HT1080 (cell line): ENCODE measurements at regions not wholly inside any gene's neighbourhood (a gene's known extent, or its start where the extent isn't known, plus 50 kb on each side); places are given as distances from the start of the nearest gene placed in this dataset.

Experiments
- DNase-seq: peaks from one replicate; pipeline ENCODE4 v3.0.0-alpha.2; 2015; ENCODE audit warnings: low read depth

GRCh38 chr5:4182144-4182543, 586.5 kb downstream of the IRX1 start:
- DNase-seq = no peak

- DNase-seq = no peak
Measured at GRCh38 chr5:4185127-4185526, 589.5 kb downstream of the IRX1 start.

GRCh38 chr5:4188704-4189103, 593.1 kb downstream of the IRX1 start:
- no peak for DNase-seq

GRCh38 chr5:4189317-4189716, 593.7 kb downstream of the IRX1 start:
- no peak for DNase-seq

DNA sequence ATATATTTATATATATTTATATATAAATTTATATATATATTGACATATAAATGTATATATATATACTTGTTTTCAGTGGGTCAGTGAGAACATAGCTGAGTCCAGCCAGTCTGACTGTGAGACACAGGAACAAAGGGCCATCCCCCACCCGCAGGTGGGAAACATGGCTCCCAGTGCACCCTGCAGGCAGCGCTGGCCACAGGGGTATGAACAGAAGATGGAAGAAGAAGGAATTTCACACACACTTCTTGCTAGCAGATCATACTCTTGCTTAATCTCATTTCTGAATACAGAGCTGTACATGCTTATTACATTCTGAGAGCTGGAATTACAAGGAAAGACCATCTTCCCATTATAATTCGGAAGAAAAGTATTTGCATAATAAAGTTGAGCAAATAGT, 595.4 kb downstream of the IRX1 start:
- DNase-seq = no peak

DNA sequence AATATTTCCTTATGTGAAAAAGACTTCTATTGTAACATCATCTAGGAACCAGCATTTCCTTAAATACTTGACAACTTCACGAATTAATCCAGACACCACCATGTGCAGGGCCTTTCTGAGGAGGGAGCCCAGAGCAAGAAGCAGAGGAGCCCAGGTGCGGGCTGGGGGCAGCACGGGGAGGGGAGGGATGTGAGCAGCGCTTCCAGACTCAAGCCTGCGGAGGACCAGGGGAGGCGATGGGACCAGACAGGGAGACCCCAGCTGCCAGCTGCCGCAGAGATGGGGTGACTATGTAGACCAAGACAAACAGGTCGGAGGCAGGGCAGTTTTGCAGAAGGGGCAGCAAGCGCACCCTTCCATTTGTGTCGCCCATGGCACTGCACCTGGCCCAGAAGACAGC, 596.1 kb downstream of the IRX1 start:
- DNase-seq = no peak

DNA sequence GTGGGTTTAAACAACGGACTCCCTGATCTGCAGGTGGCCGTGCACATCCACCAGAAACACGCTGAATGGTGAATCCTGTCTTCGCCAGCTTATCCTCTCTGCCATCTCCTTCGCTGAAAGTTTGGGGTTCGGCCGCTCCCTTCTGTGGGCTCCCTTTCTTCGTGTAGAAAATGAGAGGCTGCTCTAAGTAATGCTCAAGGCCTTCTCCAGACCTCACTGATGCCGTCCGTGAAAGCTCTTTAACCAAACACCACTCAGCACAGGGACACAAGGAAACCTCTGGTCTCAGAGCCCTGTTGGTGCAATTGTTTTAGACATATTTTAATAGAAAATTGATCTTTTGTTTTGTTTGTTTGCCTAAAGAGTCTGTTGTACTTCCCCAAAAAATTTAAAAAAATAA, 596.5 kb downstream of the IRX1 start:
- DNase-seq = no peak

GRCh38 chr5:4196744-4197143, 601.1 kb downstream of the IRX1 start:
- DNase-seq = no peak

- DNase-seq = no peak
Measured at GRCh38 chr5:4197151-4197550, 601.5 kb downstream of the IRX1 start.

GRCh38 chr5:4198461-4198860, 602.8 kb downstream of the IRX1 start:
- DNase-seq = no peak

GRCh38 chr5:4199049-4199841, 603.6 kb downstream of the IRX1 start:
- no peak for DNase-seq

- DNase-seq = no peak
Measured at GRCh38 chr5:4203146-4203545, 607.5 kb downstream of the IRX1 start.

DNA sequence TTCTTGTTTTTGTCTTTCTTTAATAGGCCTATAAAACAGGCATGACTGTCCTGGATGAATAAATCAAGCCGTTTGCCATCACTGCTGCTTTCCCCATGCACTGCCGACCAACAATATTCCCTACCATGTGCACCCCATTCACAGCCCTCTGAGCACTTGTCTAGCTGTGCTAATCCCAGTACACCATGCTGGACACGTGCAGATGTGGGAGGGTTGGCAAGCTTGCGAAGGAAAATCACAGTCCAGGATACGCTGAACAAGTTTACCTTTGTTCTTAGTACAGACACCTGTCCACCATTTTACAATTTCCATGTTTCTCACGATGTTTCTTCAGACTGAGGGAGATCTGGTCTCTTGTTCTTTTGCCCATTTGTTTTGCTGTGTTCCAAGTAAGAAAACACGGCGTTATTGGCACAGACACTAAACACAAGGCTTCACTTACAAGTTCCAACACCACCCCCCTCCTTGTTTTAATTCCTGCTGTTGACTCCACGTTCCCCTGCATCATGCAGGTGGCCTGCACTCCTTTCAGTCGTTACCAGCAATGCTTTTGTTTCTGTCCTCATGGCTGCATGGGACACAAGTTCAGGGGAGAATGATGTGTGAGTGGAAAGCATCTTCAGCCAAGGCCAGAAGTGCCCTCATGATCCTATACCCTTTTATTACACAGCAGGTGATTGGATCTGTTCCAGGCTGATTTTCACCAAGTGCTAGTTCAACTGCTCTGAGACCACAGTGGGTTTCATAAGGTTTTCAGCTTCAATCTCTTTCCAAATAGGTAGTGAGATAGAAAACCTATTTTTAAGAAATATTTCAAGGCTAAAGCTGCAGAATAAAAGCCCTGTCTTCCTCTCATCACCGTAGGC, 608.9 kb downstream of the IRX1 start:
- DNase-seq = no peak

DNA sequence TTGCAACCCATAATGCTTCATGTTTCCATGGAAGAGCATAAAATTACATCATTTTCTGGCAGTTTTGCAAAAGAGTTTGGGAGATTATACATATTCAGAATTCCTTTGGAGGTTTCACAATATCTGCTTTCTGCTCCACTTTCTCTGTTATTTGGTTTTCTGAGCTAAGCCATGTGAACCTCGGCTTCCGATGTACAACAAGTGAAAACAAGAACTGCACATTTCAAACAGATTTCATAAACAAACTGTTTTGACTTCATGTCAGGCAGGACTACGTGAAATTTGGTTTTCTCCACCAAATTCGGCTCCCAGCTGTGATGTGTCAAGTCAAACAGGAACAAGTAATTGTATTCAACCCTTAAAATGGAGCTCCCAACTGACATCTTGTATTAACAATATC, 609.8 kb downstream of the IRX1 start:
- DNase-seq = no peak

DNA sequence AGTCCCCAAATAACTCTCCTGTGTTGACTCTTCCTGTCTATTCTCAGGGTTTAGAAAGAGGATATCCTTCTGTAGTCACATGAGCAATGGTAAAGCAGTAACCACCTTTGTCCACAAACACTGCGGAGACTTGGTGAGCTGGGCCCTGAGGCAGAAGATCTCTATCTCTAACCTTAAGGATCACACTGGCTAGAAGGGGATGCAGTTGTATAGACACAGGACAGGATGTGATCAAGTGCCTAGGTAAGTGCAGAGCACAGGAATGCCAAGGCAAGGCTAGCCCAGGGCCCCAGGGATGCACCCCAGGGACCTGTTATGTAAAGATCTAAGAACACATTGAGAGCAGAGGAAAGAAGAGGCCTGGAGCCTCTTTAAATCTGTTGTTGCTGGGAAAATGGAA, 610.5 kb downstream of the IRX1 start:
- DNase-seq = no peak

DNA sequence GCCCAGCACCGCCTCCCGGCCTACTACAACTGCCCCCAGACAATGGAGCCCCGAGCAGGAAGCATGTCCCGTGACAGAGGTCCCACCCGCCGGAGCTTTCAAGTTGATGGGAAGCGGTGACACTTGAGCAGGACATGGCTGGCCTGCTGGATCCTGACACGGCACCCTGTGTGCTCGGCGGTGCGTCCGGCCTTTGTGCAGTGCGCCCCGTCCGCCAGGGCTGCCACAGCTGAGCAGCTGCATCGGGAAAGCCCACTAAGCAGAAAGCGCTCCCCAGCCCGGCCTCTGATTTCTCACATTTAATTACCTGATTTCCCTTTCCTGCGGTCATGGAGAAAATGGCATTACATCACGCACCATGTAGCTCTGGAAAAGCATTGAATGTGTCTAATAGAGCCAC, 611.9 kb downstream of the IRX1 start:
- DNase-seq = no peak

DNA sequence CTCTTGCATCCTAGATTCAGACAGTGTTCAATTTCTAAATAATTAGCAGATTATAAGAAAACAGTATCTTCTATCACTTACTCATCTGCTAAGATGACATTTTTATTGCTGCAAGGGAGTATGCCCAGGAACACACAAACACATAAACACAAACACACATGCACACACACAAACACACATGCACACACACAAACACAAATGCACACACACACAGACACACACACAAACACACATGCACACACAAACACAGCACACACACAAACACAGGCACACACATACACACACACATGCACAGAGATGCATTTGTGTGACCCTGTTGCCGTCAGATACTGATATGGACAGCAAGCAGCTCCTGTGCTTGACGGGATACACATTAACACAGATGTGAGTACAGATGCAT, 612.9 kb downstream of the IRX1 start:
- DNase-seq = no peak

DNA sequence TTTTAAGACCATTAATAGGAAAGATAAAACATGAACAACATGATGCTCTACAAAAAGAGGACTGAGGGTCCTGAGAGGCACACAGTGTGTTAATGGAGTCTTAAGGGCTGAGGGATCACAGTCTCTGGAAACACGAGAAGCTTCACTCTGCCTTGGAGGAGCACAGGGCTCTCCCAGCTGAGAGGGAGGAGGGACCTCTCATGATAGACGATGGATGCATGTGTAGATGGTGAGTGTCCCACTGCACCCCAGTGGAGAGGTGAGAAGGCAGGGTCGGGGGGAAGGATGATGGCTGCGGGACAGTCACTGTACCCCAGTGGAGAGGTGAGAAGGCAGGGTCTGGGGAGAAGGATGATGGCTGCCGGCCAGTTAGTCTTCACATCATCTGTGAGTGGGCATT, 613.4 kb downstream of the IRX1 start:
- DNase-seq = no peak

DNA sequence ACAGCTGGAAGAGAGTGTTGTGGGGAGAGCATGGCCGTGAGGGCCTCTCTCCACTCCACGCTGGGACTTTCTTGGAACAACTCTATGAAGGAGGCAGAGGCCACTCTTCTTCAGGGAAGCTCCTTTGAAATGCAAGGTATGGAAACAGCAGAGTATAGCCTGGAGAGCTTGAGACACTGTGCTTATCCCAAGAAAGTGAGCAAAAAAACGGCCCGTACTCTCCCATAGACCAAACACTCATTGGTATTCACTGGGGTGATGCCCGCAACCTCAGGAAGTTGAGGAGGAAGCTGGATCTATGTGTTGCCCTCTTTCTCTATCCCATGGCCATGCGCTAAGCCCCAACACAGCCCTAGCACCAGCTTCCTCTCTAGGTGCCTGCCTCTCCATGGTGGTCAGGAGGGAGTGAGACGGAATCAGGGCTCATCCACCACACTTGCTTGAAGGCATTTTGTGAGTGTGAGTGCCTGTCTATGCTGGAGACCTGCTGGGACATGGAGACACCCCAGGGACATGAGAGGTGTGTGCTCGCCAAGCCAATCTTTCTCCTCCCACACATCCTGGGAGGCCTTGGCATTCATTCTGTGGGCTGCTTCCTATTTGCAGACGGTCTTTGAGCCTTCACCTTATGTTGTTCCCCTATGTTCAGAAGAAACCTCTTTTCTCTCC, 616.6 kb downstream of the IRX1 start:
- DNase-seq = no peak

DNA sequence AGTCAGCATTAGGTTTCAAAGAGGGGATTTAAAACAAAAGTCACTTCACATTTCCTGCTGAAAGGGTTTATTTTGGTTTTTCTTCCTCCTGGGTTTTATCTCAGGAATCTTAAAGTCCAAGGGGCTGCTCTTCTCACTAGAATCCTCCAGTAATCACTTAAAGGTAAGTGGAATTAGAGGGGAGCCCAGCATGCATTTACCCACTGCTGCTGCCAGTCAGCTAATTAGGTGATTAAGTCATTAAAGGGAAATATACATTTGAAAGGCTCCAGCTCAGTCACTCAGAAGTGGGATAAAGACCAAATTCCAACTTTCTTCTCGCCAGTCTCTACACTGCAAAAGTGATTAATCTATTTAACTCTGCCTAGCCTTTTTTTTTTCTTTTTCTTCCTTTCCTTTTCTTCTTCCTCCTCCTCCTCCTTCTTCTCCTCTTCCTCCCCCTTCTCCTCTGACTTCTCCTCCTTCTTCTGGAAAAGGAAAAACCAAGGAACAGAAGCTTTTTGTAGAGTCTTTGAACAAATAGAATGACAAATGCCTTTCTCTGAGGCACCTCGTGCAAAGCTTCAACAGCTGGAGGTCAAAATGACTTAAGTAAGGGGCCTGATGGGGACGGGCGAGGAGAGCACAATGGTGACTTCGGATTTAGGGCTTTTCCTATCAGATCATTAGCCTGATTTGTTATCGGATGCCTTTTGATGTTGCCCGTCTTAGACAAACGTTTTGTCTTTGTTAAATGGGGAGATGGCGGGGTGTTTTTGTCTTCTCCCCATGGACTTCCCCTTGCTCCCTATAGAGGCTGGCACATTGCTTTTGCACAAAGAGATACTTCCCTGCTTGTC, 617.6 kb downstream of the IRX1 start:
- no peak for DNase-seq

DNA sequence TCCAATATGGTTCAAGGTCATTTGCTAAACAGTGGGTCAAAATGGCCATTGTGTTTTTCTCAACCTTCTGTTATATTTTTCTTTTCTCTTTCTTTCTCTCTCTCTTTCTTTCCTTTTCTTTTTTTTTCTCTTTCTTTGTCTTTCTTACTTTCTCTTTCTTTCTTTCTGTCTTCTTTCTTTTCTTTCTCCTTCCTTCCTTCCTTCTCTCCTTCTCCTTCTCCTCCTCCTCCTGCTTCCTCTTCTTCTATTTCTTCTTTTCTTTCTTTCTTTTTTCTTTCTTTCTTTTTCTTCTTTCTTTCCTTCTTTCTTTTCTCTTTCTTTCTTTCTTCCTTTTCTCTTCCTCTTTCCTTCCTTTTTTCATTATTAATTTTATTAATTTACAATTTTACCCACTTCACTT, 619.5 kb downstream of the IRX1 start:
- no peak for DNase-seq
